Mesothelial cell of epicardium (in vitro differentiated cells): ENCODE measurements at regions not wholly inside any gene's neighbourhood (a gene's known extent, or its start where the extent isn't known, plus 50 kb on each side); places are given as distances from the start of the nearest gene placed in this dataset.

Experiments used
- DNase-seq, 2 experiments: peaks; one replicate each; pipeline ENCODE4 v3.0.0; 2021; ENCODE audit warnings: low spot score in 2 of 2; ENCODE audit not compliant: unreplicated experiment in 2 of 2
- H3K27ac Mint-ChIP-seq: 2 replicates; pipeline ENCODE4 v1.8.0; 2021; ENCODE audit warnings: mixed read lengths
- H3K27me3 Mint-ChIP-seq: 2 replicates; pipeline ENCODE4 v1.8.0; 2021; ENCODE audit warnings: low read depth, mixed read lengths
- H3K36me3 Mint-ChIP-seq: 2 replicates; pipeline ENCODE4 v1.8.0; 2021; ENCODE audit warnings: mixed read lengths
- H3K4me1 Mint-ChIP-seq: 2 replicates; pipeline ENCODE4 v1.8.0; 2021; ENCODE audit warnings: mixed read lengths
- H3K4me3 Mint-ChIP-seq: 2 replicates; pipeline ENCODE4 v1.8.0; 2021; ENCODE audit warnings: mild to moderate bottlenecking, moderate library complexity, mixed read lengths
- H3K9me3 Mint-ChIP-seq: 2 replicates; pipeline ENCODE4 v1.8.0; 2021; ENCODE audit warnings: mixed read lengths
- TF ChIP-seq, protein P1 (sequence below): fragments of 200-600 bp; sonication (generic); IDR thresholded peaks from one replicate; pipeline ENCODE4 v1.5.0; 2021; ENCODE audit warnings: antibody characterized with exemption; ENCODE audit not compliant: unreplicated experiment

- Mint-ChIP-seq H3K4me1 (no peaks in the 10 kb centered on the region), H3K9me3 (peaks cover 30% of the 10 kb centered on the region), H3K36me3 (peaks cover 2% of the 10 kb centered on the region), H3K4me3 (no peak overlapping the region), H3K27me3 (no peaks in the 10 kb centered on the region), H3K27ac (no peak overlapping the region)
- no peak for DNase-seq
- TF ChIP-seq, protein P1, sequence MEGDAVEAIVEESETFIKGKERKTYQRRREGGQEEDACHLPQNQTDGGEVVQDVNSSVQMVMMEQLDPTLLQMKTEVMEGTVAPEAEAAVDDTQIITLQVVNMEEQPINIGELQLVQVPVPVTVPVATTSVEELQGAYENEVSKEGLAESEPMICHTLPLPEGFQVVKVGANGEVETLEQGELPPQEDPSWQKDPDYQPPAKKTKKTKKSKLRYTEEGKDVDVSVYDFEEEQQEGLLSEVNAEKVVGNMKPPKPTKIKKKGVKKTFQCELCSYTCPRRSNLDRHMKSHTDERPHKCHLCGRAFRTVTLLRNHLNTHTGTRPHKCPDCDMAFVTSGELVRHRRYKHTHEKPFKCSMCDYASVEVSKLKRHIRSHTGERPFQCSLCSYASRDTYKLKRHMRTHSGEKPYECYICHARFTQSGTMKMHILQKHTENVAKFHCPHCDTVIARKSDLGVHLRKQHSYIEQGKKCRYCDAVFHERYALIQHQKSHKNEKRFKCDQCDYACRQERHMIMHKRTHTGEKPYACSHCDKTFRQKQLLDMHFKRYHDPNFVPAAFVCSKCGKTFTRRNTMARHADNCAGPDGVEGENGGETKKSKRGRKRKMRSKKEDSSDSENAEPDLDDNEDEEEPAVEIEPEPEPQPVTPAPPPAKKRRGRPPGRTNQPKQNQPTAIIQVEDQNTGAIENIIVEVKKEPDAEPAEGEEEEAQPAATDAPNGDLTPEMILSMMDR = no peak
Observed at GRCh38 chr6:95503568-95503967, 73.8 kb upstream of the MANEA start.

DNA sequence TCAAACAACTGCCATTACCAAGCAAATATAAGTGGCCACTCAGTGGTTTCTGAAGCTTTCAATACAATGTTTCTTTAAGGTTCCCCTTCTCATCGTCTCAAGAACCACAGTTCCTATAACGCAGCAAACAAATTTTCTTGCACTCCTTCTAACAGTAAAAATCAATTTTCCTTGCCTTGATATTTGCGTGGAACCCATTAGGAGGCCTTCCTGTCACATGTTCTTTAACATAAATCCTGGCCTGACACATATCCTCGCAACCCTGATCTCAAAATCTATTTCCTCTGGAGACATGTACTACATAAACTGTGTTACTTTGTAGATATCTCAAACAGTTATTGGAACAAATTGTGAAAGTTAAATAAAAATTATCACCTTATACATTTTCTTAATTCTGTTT, 65.9 kb upstream of the MANEA start:
- Mint-ChIP-seq H3K4me3 (no peak overlapping the region), H3K27ac (no peak overlapping the region), H3K4me1 (no peaks in the 10 kb centered on the region), H3K9me3 (peaks cover 6% of the 10 kb centered on the region), H3K36me3 (no peaks in the 10 kb centered on the region), H3K27me3 (no peaks in the 10 kb centered on the region)
- TF ChIP-seq, protein P1 = no peak
- no peak for DNase-seq

DNA sequence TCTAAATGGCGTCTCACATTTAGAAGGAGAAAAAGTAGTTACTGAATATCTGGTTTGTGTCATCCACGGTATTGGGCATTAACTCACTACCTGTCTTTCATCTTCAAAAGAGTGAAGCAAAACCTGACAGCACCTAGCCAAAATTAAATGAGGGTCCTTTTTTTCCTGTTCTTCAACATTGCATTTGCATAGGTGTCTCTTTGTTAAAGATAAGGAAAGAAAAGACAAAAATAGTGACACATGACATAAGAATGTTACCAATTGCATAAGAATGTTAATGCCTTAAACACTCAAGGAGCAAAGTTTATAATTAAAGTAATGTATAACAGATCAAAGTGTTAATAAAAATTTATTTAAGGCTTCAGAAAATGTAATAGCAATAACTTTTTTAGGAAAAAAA, 61.4 kb upstream of the MANEA start:
- TF ChIP-seq, protein P1 = no peak
- DNase-seq = no peak
- H3K4me3 Mint-ChIP-seq = no peak overlapping the region
- no peaks in the 10 kb centered on the region for H3K9me3 Mint-ChIP-seq
- no peaks in the 10 kb centered on the region for H3K4me1 Mint-ChIP-seq
- H3K27me3 Mint-ChIP-seq = no peaks in the 10 kb centered on the region
- no peaks in the 10 kb centered on the region for H3K36me3 Mint-ChIP-seq
- no peak overlapping the region for H3K27ac Mint-ChIP-seq

DNA sequence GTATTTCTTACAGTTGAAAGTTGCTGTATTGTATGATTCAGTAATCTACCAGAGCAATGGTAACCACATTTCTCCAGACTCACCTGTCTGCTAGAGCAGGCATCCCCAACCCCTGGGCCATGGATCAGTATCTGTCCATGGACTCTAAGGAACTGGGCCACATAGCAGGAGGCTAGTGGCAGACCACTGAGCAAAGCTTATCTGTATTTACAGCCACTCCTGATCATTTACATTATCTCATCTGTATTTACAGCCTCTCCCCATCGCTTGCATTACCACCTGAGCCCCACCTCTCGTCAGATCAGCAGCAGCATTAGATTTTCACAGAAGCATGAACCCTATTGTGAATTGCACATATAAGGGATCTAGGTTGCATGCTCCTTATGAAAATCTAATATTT, 60.3 kb upstream of the MANEA start:
- H3K4me3 Mint-ChIP-seq = no peak overlapping the region
- TF ChIP-seq, protein P1 = no peak
- no peaks in the 10 kb centered on the region for H3K27me3 Mint-ChIP-seq
- no peaks in the 10 kb centered on the region for H3K36me3 Mint-ChIP-seq
- no peak overlapping the region for H3K27ac Mint-ChIP-seq
- H3K9me3 Mint-ChIP-seq = no peaks in the 10 kb centered on the region
- no peaks in the 10 kb centered on the region for H3K4me1 Mint-ChIP-seq
- DNase-seq = no peak

DNA sequence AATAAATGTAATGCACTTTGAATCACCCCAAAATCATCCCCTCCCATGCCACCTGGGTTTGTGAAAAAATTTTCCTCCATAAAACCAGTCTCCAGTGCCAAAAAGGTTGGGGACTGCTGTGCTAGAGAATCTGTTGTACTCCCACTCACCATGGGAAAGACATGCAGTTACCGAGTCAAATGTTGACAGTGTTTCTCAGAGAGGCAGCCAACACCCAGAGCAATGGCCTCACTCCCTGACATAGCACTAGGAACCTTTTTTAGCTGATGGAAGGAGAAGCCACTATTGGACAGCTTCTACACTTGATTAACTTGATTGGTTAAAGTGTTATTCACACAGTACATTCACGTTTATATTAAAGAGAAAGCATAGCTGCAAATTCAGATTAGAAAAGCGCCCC, 59.8 kb upstream of the MANEA start:
- H3K27ac Mint-ChIP-seq = no peak overlapping the region
- no peak overlapping the region for H3K4me3 Mint-ChIP-seq

More for the DNA sequence above, 59.8 kb upstream of the MANEA start:
- no peaks in the 10 kb centered on the region for H3K9me3 Mint-ChIP-seq
- H3K36me3 Mint-ChIP-seq = no peaks in the 10 kb centered on the region
- no peak for DNase-seq
- no peaks in the 10 kb centered on the region for H3K27me3 Mint-ChIP-seq
- TF ChIP-seq, protein P1 = no peak
- H3K4me1 Mint-ChIP-seq = no peaks in the 10 kb centered on the region
